Stimulated activated CD4-positive, alpha-beta T cell treated with anti-CD3 and anti-CD28 coated beads, Interleukin-12 subunit alpha, Interleukin-12 subunit beta, amount 100 ng/mL, for 4 hours (primary cell): ENCODE measurements at regions not wholly inside any gene's neighbourhood (a gene's known extent, or its start where the extent isn't known, plus 50 kb on each side); places are given as distances from the start of the nearest gene placed in this dataset.

Experiments used
- DNase-seq: peaks from one replicate; pipeline ENCODE4 v3.0.0-alpha.2; 2020

GRCh38 chr12:13375583-13376345 lies 179.2 kb downstream of the EMP1 start:
- DNase-seq = no peak

DNA sequence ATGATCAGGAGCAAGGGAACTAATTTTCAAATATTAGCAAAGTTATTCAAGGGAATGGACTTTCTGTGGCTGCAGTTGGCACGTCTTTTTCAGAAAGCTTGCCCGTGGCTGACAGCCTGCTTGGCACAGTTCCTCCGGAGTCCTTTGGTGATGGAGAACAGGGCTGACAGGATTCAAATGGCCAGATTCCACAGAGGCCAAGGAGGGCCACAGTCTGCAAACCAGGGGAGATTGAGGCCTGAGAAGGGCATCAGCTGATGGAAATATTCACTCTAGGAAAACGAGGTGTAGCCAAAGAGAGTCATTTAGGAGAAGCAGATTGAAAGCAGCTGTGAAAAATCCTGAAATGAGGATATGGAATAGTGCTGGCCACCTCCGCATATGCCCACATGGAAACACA lies 178.3 kb downstream of the EMP1 start:
- DNase-seq = no peak

DNA sequence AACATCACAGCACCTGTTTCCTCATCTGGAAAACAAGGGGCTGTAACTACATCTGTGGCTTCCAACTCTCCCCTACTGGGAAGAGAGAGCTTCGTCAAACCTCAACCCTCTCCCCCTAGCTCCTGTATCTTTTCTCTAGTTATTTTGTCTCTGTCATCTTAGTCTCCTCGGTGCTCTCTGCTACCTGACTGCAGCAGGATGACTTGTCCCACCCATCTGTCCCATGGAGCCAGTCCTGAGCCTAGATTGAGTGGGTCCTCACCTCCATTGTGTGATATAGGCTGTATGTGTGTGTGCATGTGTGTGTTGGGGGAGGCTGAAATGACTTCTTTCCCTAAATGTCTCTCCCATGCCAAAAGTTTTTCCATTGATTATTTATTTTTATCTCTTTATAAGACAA lies 177.3 kb downstream of the EMP1 start:
- DNase-seq = no peak

DNA sequence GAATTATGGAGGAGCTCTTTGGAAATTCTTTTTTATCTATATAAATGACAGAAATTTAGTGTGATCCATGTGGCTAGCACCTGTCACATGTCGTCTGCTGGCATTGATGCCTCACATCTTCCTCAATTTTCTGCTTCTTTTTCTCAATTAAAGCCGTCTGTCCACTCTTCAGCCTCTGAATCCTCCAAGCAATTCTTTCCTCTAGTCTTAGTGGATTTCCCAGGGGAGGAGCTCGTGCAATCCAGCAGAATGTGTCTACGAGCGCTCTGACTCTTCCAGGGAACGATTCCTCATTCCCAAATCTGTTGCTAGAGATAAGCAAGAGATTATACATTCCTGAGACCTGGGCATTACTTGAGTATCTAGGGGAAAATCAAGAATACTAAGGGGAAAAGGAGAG lies 176.6 kb downstream of the EMP1 start:
- no peak for DNase-seq

- DNase-seq = no peak
These were observed 175.9 kb downstream of the EMP1 start for GRCh38 chr12:13372386-13372785.

- DNase-seq = no peak
These were observed 175.3 kb downstream of the EMP1 start for GRCh38 chr12:13371797-13372196.

DNA sequence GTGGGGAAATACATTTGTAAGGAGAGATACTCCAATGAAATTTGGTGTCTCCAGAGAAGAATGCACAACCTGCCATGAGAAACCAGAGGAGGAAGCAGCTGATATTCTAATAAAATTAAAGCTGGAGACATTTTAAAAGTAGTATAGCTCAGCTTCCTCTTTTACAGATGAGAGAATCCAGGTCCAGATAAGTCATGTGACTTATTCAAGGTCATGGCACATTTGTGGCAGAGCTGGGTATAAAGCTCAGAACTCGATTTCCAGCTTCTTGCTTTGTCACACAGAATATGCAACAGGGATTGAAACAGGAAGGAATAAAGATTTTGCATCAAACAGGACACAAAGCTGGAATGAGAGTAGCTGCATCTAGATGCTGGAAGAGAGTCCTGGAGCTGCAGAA lies 174.8 kb downstream of the EMP1 start:
- DNase-seq = no peak

DNA sequence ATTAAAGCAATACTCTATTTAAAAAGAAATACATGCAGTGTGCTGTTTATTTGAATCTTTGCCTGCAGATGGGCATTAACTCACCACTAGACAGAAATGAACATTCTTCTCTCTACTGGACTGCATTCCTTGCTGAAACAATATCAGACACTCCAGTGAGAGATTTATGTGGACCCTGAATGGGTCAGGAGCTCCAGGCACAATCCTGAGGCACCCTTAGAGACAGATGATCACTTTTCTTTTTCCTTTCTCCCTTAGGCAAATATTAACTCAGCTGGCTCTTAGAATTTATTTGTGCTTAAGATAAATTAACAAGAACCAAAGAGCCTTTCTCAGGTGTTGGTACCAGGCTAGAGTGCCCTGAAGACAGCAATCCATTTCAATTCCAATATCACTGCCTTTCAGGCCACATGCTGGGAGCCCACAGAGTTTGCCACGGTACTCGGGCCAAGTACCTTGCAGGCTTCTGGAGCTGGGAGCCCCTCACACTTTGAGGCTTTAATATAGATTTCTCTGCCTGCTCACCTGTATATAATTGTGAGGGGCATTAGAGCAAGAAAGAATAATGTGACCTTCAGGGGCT lies 173.0 kb downstream of the EMP1 start:
- DNase-seq = no peak

DNA sequence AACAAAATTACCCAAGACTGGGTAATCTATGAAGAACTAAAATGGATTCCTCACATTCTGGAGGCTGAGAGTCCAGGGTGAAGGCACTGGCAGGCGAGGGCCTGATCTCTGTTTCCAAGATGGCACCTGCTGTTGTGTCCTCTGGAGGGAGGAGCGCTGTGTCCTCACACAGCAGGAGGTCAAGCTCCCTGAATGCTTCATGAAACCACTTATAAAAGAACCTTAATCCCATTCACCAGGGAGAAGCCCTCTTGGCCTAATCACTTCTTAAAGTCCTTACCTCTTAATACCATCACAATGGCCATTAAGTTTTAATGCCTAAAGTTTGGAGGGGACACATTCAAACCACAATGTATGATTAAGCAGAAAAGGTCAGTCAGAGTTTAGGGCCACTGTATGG lies 172.4 kb downstream of the EMP1 start:
- DNase-seq = no peak

GRCh38 chr12:13368431-13368830 lies 171.9 kb downstream of the EMP1 start:
- no peak for DNase-seq

DNA sequence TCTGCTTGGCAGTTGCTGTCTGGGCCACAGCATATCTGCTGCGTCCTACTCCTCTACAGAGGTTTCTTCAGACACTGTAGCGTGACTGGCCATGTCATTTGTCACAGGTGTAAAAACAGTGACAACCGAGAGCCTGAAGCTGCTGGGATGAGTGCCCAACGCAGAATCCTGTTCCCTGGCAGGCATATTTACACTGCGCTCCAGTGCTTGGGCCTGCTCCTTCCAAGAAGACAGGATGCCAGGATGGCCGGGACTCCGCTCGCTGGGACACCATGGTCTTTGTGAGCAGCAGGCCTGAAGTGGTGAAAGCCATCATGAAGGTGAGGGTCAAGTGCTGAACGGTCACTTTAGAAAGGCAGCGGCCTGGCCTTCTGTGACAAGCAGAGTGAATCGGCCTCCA lies 171.4 kb downstream of the EMP1 start:
- no peak for DNase-seq

- DNase-seq = no peak
These were observed 169.3 kb downstream of the EMP1 start for GRCh38 chr12:13365748-13366366.

GRCh38 chr12:13362260-13362841 lies 165.8 kb downstream of the EMP1 start:
- peak; percentile 38 for DNase-seq

- no peak for DNase-seq
These were observed 163.1 kb downstream of the EMP1 start for GRCh38 chr12:13359636-13360035.

- DNase-seq = no peak
These were observed 161.9 kb downstream of the EMP1 start for GRCh38 chr12:13358391-13358905.

GRCh38 chr12:13350946-13351345 lies 154.4 kb downstream of the EMP1 start:
- DNase-seq = no peak

- DNase-seq = no peak
These were observed 153.9 kb downstream of the EMP1 start for GRCh38 chr12:13350381-13350780.

DNA sequence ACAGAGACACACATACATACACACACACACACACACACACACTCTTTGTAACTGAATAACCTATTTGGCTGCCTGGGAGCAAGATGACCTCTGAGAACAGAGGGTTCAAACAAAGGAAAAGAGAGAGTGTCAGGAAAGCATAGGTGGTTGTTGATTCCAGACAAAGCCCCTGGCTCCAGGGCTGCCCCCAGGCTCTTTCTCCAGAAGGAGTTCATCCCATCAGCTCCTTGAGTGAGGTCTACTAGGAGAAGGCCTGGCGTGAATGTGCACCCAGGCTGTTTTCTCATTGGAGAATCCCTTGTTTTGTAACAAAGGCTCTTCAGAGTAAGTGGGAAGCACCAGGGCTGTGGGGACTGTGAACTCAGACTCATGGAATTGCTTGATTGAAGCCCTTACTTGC lies 151.9 kb downstream of the EMP1 start:
- no peak for DNase-seq

DNA sequence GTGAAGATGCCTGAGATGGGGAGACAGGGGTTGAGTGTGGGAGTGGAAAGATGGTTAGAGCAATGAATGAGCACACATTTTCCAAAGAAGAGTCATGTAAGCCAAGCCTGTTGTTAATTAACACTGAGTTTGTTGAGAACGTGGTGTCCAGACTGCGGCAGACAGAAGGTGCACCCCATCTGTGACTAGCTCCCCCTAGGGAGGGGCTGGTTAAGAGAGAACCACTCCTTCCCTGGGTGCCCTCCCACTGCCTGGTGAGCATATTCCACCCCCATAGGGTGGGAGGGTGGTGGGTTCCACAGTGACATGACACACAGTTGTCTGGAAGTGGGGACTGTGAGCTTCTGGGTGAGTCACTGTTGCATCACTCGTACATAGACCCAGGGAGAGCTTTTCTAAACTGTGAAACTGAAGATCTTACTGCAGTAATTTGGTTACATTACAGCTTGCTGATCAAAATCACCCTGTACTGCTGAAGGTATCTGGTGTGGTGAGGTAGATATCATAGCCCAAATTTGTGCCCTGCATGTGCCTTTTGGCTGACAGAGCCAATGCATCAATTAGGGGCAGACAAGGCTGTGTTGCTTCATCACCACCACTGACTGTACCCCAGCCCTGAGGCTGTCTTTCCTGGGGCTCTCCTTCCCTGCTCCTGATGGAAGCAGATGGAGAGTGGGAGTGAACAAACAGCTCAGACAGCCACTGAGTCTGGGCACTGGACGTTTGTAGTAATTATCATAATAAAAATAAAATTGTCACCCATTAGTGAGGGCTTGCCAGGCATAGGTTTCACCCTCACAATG lies 150.9 kb downstream of the EMP1 start:
- peak; percentile 26 for DNase-seq

GRCh38 chr12:13345722-13346121 lies 149.2 kb downstream of the EMP1 start:
- no peak for DNase-seq

GRCh38 chr12:13343375-13343774 lies 146.8 kb downstream of the EMP1 start:
- DNase-seq = no peak

DNA sequence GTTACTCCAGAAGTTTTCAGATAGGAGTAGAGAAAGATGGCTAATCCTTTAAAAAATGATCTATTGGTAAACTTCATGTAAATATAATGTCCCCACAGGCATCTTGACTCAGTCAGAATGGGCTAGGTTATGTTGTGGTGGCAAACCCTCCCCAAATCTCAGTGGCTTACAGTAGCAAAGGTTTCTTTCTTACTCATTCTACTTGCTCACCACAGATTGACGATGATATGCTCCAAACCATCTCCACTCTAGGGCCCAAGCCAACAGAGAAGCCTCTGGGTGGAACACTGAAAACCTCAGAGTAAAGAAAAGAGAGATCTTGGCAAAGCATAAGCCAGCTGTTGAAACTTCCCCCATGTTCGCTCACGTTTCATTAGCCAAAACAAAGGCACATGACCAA lies 146.4 kb downstream of the EMP1 start:
- no peak for DNase-seq

DNA sequence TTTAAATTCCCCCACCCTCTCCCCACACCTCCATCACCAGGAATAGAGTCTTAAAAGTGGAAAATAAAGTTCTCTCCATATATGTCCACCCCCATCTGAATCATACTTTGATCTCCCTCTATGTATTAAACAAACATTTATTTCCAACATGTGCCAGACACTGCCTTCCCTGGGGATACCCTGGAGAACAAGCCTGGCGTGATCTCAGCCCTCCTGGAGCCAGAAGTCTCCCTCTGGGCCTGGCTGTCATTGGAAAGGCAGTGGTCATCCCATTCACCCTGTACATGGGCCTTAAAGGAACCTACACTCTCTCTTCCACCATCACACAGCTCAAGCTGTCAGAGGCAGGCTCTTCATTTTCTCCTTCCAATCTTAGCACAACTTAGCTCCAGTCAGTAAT lies 143.6 kb downstream of the EMP1 start:
- DNase-seq = no peak
